Breast epithelium (tissue), 3 donors: ENCODE measurements at regions not wholly inside any gene's neighbourhood (a gene's known extent, or its start where the extent isn't known, plus 50 kb on each side); places are given as distances from the start of the nearest gene placed in this dataset.

Experiments used
- POLR2AphosphoS5 ChIP-seq, 3 donors: sonication (generic); formaldehyde crosslinking; IDR thresholded peaks; one replicate each; pipeline ENCODE4 v1.6.1; 2017; ENCODE audit warnings: antibody characterized with exemption in 3 of 3
- TF ChIP-seq, protein P1 (sequence below), 3 donors: fragments of 450-650 bp; IDR thresholded peaks; one replicate each; pipeline ENCODE4 v1.5.1; 2016 to 2017; ENCODE audit warnings: antibody characterized with exemption in 3 of 3, mild to moderate bottlenecking in 3 of 3, moderate library complexity in 3 of 3

DNA sequence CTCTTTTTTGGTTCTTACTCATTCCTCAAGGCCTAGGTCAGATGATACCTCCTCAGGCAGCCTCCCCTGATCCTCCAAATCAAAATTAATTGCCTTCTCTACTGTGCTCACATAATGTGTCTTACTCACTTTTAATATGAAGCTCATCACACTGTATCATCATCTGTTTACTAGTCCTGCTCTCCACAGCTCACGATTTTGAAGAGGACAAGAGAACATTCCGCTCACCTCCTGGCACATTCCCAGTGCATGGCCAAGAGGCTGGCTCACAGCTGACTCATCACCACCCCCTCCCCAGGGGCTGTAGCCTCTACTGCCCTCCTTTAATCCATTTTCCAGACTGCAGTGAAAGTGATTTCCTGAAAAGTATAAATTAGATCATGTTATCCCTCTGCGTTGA, 133.1 kb downstream of the ALDH8A1 start:
- TF ChIP-seq, protein P1, sequence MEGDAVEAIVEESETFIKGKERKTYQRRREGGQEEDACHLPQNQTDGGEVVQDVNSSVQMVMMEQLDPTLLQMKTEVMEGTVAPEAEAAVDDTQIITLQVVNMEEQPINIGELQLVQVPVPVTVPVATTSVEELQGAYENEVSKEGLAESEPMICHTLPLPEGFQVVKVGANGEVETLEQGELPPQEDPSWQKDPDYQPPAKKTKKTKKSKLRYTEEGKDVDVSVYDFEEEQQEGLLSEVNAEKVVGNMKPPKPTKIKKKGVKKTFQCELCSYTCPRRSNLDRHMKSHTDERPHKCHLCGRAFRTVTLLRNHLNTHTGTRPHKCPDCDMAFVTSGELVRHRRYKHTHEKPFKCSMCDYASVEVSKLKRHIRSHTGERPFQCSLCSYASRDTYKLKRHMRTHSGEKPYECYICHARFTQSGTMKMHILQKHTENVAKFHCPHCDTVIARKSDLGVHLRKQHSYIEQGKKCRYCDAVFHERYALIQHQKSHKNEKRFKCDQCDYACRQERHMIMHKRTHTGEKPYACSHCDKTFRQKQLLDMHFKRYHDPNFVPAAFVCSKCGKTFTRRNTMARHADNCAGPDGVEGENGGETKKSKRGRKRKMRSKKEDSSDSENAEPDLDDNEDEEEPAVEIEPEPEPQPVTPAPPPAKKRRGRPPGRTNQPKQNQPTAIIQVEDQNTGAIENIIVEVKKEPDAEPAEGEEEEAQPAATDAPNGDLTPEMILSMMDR (IDR thresholded peaks at IDR 0.05): no peak
- TF ChIP-seq POLR2AphosphoS5 (IDR thresholded peaks at IDR 0.05): no peak
